GM12872 (cell line): ENCODE measurements at regions not wholly inside any gene's neighbourhood (a gene's known extent, or its start where the extent isn't known, plus 50 kb on each side); places are given as distances from the start of the nearest gene placed in this dataset.

ENCODE experiments used
- CTCF ChIP-seq: IDR thresholded peaks from 3 replicates; pipeline ENCODE4 v1.5.1; 2011; ENCODE audit warnings: low read depth, mild to moderate bottlenecking, low read length, moderate library complexity; ENCODE audit not compliant: insufficient read depth

DNA sequence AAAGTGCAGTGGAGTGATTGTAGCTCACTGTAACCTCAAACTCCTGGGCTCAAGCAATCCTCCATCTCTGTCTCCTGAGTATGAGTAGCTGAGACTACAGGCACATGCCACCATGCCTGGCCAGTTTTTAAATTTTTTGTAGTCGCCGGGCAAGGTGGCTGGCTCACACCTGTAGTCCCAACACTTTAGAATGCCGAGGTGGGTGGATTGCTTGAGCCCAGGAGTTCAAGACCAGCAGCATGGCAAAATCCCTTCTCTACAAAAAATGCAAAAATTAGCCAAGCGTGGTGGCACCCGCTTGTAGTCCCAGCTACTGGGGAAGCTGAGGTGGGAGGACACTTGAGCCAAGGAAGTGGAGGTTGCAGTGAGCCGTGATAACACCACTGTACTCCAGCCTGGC lies 219.5 kb downstream of the KLHL28 start:
- TF ChIP-seq CTCF: no peak

DNA sequence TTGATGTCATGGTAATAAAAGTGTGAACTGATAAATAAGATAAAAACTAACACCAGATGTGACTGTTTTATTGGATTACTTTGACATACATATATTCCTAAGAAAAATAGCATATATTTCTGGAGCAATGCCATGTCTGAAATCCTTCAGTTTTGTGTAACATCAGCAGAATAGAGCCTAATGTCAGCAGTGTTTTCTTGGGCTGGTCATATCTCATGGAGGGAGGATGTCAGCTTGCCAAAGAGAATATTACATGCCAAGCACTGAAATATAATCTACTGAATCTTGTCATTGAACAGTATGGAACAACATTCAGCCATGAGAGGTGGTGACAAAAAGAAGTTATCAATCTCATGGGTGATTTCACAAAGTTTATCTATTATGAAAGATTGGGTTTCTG lies 220.3 kb downstream of the KLHL28 start:
- no peak for TF ChIP-seq CTCF

DNA sequence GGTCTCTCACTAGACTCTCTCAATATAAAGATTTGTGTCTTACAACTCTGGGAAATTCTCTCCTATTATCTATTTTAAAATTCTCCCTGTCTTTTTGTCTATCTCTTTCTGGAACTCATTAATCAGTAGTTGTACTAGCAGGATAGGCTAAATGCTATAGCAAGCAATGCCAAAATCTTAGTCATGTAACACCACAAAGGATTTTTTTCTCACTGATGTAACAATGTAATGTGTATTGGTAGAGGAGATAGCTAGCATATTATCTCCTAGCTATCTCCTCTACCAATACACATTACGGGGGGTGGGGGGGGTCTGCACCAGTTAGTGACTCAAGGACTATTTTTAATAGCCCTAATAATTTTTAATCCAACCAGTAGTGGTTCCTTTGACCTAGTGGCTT lies 225.4 kb downstream of the KLHL28 start:
- no peak for TF ChIP-seq CTCF

DNA sequence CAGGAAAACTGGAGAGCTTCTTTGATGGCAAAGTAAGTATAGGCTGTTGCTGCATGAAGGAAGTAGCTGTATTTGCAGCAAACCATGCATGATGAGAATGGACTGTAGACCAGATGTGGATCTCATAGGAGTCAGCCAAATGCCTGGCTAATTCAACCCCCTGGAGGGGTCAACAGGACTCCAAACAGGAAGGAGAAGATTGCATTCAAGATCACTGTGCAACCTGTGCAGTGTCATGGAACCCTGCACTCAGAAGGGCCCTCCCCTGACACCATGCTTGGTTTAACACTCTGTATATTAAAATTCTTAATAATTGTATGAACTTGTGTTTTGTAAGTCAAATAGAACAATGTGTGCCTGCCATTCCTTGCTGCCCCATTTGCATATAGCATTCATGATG lies 225.1 kb upstream of the FSCB start:
- no peak for TF ChIP-seq CTCF

DNA sequence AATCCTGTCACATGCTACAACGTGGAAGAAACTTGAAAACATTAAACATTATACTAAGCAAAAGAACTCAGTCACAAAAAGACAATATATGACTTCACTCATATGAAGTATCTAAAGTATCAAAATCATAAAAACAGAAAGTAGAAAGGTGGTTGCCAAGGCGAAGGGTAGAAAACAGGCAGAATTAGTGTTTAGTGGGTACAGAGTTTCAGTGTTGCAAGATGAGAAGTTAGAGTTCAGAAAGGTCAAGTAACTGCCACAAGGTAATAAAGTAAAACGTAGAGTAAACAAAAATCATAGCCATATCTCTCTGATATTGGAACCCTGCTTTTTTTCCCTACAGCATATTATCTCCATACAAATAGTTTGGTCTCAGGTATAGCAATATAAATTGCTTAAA lies 223.8 kb upstream of the FSCB start:
- no peak for TF ChIP-seq CTCF

- TF ChIP-seq CTCF: no peak
Measured at GRCh38 chr14:44720707-44721106, 213.6 kb upstream of the FSCB start.

GRCh38 chr14:44712024-44712815 lies 205.1 kb upstream of the FSCB start:
- no peak for TF ChIP-seq CTCF
